Caco-2 (cell line): ENCODE measurements at regions not wholly inside any gene's neighbourhood (a gene's known extent, or its start where the extent isn't known, plus 50 kb on each side); places are given as distances from the start of the nearest gene placed in this dataset.

Experiments
- BruUV-seq: library from RNA; stranded (reverse); fragments of 400-500 nt; replicated peaks from 2 replicates; lab custom pipeline; 2021; lab: Mats Ljungman, UMichigan
- CTCF ChIA-PET: fragments of 300-600 bp; sonication (Branson Sonifier 250); formaldehyde crosslinking; loops from one replicate; lab custom pipeline; 2022; ENCODE audit warnings: antibody characterized with exemption; lab: Charles Lee
- POLR2A ChIA-PET: fragments of 300-600 bp; sonication (Branson Sonifier 250); formaldehyde crosslinking; loops from one replicate; lab custom pipeline; 2022; ENCODE audit warnings: antibody characterized with exemption; lab: Charles Lee
- DNase-seq, 2 experiments: peaks; one replicate each; pipeline versions ENCODE4 v3.0.0 to v3.0.0-alpha.2; 2020 to 2022
- H3K27me3 ChIP-seq: replicated peaks from 2 replicates; pipeline ENCODE4 v1.6.0; 2011; ENCODE audit warnings: low read length; ENCODE audit not compliant: control insufficient read depth, insufficient read depth
- H3K36me3 ChIP-seq: 2 replicates; pipeline ENCODE4 v1.5.1; 2011; ENCODE audit warnings: low read length; ENCODE audit not compliant: control insufficient read depth, insufficient read depth
- H3K4me1 ChIP-seq: fragments of 250-450 bp; sonication (Bioruptor Pico); 2 replicates; pipeline ENCODE4 v1.5.1; 2020; ENCODE audit warnings: mild to moderate bottlenecking
- H3K4me3 ChIP-seq: 2 replicates; pipeline ENCODE4 v1.5.1; 2011; ENCODE audit warnings: low read depth, mild to moderate bottlenecking, control low read depth, low read length
- H3K9me3 ChIP-seq: fragments of 250-450 bp; sonication (Bioruptor Pico); 2 replicates; pipeline ENCODE4 v1.5.1; 2020; ENCODE audit warnings: mild to moderate bottlenecking, moderate library complexity
- H3K27ac Mint-ChIP-seq: one replicate; pipeline ENCODE4 v1.8.0; 2022; ENCODE audit warnings: mixed read lengths; ENCODE audit not compliant: unreplicated experiment
- H3K27me3 Mint-ChIP-seq: one replicate; pipeline ENCODE4 v1.8.0; 2022; ENCODE audit warnings: mixed read lengths; ENCODE audit not compliant: insufficient read depth, unreplicated experiment
- H3K36me3 Mint-ChIP-seq: one replicate; pipeline ENCODE4 v1.8.0; 2022; ENCODE audit warnings: mild to moderate bottlenecking, mixed read lengths; ENCODE audit not compliant: insufficient read depth, unreplicated experiment
- H3K4me1 Mint-ChIP-seq: one replicate; pipeline ENCODE4 v1.8.0; 2022; ENCODE audit warnings: low read depth, mixed read lengths; ENCODE audit not compliant: unreplicated experiment
- H3K4me3 Mint-ChIP-seq: one replicate; pipeline ENCODE4 v1.8.0; 2022; ENCODE audit warnings: mild to moderate bottlenecking, moderate library complexity, mixed read lengths; ENCODE audit not compliant: unreplicated experiment
- H3K9me3 Mint-ChIP-seq: one replicate; pipeline ENCODE4 v1.8.0; 2022; ENCODE audit warnings: mixed read lengths; ENCODE audit not compliant: unreplicated experiment
- intact Hi-C: fragments of 100-400 bp; cut with micrococcal nuclease; formaldehyde crosslinking; loops from one replicate; pipeline ENCODE4 v1.10.0; 2022; ENCODE audit not compliant: unreplicated experiment
- TF ChIP-seq, protein P1 (sequence below), 2 experiments: fragments of 200-600 bp in 1 of 2; IDR thresholded peaks; 1 replicate in 1 of 2; 2 replicates in 1 of 2; pipeline versions ENCODE4 v1.5.1 to v1.8.0; 2011 to 2022; ENCODE audit warnings: antibody characterized with exemption in 1 of 2, control low read depth in 1 of 2, inconsistent platforms in 1 of 2, low read depth in 1 of 2, low read length in 1 of 2, mild to moderate bottlenecking in 1 of 2, moderate library complexity in 1 of 2; ENCODE audit not compliant: insufficient read depth in 1 of 2, severe bottlenecking in 1 of 2, unreplicated experiment in 1 of 2

DNA sequence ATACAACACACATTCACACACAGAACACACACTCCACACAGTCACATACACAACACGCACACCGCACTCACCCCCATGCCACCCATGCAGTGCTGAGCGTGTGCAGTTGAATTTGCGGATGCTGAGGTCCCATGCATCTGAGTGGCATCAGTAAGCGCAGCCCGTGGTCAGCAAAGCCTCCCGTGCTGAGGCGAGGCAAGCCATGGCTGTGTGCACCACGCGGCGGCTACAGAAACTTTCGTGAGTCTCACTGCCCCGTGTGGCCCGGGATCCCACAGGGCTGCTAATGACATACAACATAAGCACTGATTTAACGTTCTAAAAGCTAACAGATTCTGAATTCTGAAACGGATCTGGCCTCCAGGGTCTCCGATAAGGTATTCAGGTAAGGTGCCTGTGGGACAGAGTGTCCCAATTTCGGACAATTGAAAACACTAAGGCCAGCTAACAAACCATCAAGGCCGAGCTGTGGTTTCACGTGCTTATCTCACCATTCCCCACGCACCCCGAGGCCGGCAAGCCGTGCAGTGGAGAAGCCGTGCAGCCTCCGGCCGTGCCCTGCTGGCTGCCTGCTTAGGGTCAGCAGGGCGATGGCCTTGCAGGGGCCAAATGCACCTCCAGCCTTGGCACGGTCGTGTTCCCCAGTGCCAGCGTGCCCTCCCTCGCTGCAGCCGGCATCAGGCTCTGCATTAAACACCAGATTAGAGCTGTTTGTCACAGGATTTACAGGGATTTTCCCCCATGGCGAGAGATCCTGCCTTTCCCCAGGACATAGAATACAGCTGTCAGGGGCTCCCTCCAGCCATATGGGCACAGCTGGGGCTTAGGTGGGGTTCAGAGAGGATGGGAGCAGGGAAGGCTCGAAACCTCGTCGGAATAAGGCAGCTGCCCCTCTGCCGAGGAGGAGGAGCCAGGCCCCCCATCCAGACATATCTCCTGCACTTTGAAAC, 191.7 kb downstream of the C16orf95 start:
- no TSS peak for BruUV-seq
- CTCF ChIA-PET = no interaction called here
- no peak for DNase-seq
- intact Hi-C loops = no loop called here
- Mint-ChIP-seq H3K9me3 (no peaks in the 10 kb centered on the region), H3K4me1 (no peaks in the 10 kb centered on the region), H3K4me3 (no peak overlapping the region), H3K27me3 (no peaks in the 10 kb centered on the region), H3K36me3 (no peaks in the 10 kb centered on the region), H3K27ac (no peak overlapping the region)
- TF ChIP-seq, protein P1, sequence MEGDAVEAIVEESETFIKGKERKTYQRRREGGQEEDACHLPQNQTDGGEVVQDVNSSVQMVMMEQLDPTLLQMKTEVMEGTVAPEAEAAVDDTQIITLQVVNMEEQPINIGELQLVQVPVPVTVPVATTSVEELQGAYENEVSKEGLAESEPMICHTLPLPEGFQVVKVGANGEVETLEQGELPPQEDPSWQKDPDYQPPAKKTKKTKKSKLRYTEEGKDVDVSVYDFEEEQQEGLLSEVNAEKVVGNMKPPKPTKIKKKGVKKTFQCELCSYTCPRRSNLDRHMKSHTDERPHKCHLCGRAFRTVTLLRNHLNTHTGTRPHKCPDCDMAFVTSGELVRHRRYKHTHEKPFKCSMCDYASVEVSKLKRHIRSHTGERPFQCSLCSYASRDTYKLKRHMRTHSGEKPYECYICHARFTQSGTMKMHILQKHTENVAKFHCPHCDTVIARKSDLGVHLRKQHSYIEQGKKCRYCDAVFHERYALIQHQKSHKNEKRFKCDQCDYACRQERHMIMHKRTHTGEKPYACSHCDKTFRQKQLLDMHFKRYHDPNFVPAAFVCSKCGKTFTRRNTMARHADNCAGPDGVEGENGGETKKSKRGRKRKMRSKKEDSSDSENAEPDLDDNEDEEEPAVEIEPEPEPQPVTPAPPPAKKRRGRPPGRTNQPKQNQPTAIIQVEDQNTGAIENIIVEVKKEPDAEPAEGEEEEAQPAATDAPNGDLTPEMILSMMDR (IDR thresholded peaks at IDR 0.05; ENCODE audit: insufficient read depth in 1 of 2, low read depth in 1 of 2, low read length in 1 of 2, severe bottlenecking in 1 of 2, unreplicated experiment in 1 of 2) = no peak
- POLR2A ChIA-PET = no interaction called here
- Histone ChIP-seq H3K36me3 (no peaks in the 10 kb centered on the region), H3K4me3 (no peak overlapping the region), H3K4me1 (no peaks in the 10 kb centered on the region), H3K9me3 (no peaks in the 10 kb centered on the region; the same call in 1 of the 2 replicates), H3K27me3 (no peaks in the 10 kb centered on the region)

- BruUV-seq = no TSS peak
- H3K4me3 ChIP-seq = no peak overlapping the region
- no peaks in the 10 kb centered on the region for H3K36me3 Mint-ChIP-seq
- H3K9me3 Mint-ChIP-seq = no peaks in the 10 kb centered on the region
- TF ChIP-seq, protein P1 (IDR thresholded peaks at IDR 0.05; ENCODE audit: insufficient read depth in 1 of 2, low read depth in 1 of 2, low read length in 1 of 2, severe bottlenecking in 1 of 2, unreplicated experiment in 1 of 2) = no peak
- no peaks in the 10 kb centered on the region for H3K4me1 Mint-ChIP-seq
- CTCF ChIA-PET = no interaction called here
- no peak for DNase-seq
- no peak overlapping the region for H3K4me3 Mint-ChIP-seq
- no peaks in the 10 kb centered on the region for H3K27me3 ChIP-seq
- H3K4me1 ChIP-seq = no peaks in the 10 kb centered on the region
- POLR2A ChIA-PET = no interaction called here
- no peaks in the 10 kb centered on the region for H3K36me3 ChIP-seq
- H3K9me3 ChIP-seq = no peaks in the 10 kb centered on the region; the same call in 1 of the 2 replicates
- no peak overlapping the region for H3K27ac Mint-ChIP-seq
- intact Hi-C loops = no loop called here
- H3K27me3 Mint-ChIP-seq = no peaks in the 10 kb centered on the region
Measured at GRCh38 chr16:87126403-87127025, 190.7 kb downstream of the C16orf95 start.

DNA sequence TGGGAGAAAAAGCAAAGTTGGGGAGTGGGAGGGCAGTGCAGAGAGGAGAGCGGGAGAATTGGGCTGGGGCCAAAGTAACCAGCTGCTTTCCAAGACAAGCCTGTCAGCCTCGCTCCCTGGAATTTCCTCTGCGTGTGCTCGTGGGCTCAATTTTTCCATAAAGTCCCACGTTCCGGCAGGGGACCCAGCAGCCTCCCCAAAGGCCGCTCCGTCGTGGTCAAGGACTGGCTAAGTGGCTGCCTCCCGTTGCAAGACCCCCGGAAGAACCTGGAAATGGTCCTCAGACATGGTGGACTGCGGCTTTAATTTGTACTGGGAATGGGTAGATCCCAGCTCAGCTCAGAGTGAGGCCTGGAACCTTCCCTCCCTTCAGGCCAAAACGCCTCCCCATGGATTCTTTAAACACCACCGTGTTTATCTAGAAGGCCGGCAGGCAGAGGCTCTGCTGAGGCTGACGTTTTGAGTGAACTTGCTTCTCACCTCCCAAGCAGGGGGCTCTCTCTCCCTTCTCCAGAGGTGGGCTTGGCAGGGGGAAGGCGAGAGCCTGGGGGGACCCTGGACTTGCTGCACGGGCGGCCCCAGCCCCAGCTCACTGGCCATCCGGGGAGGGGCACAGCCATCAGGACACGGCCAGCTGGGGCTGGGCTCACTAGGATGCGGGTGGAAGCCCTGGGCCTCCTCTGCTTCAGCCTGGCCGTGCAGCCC, 190.0 kb downstream of the C16orf95 start:
- CTCF ChIA-PET = no interaction called here
- no peaks in the 10 kb centered on the region for H3K9me3 Mint-ChIP-seq
- H3K4me3 ChIP-seq = no peak overlapping the region
- no peak for DNase-seq
- H3K4me1 ChIP-seq = peaks cover 1% of the 10 kb centered on the region
- H3K27ac Mint-ChIP-seq = no peak overlapping the region
- H3K36me3 Mint-ChIP-seq = no peaks in the 10 kb centered on the region
- no peak overlapping the region for H3K4me3 Mint-ChIP-seq
- H3K9me3 ChIP-seq = no peaks in the 10 kb centered on the region; the same call in 1 of the 2 replicates
- TF ChIP-seq, protein P1 (IDR thresholded peaks at IDR 0.05; ENCODE audit: insufficient read depth in 1 of 2, low read depth in 1 of 2, low read length in 1 of 2, severe bottlenecking in 1 of 2, unreplicated experiment in 1 of 2) = no peak
- no TSS peak for BruUV-seq
- intact Hi-C loops = no loop called here
- POLR2A ChIA-PET = no interaction called here
- no peaks in the 10 kb centered on the region for H3K27me3 ChIP-seq
- no peaks in the 10 kb centered on the region for H3K4me1 Mint-ChIP-seq
- H3K27me3 Mint-ChIP-seq = no peaks in the 10 kb centered on the region
- H3K36me3 ChIP-seq = no peaks in the 10 kb centered on the region
